GM13977 (cell line): ENCODE measurements at regions not wholly inside any gene's neighbourhood (a gene's known extent, or its start where the extent isn't known, plus 50 kb on each side); places are given as distances from the start of the nearest gene placed in this dataset.

Source experiments
- DNase-seq: peaks from one replicate; pipeline ENCODE4 v3.0.0; 2012; ENCODE audit warnings: low spot score
- in situ Hi-C: fragments of 300-500 bp; cut with MboI; formaldehyde crosslinking; loops from one replicate; pipeline ENCODE4 v1.12.0; 2022; ENCODE audit warnings: low sequenced_read_pairs, low pct_unique_long_range_greater_than_20kb, mixed read lengths, inconsistent platforms; ENCODE audit not compliant: unreplicated experiment
- TF ChIP-seq, protein P1 (sequence below): IDR thresholded peaks from 2 replicates; pipeline ENCODE4 v1.5.1; 2012; ENCODE audit warnings: mild to moderate bottlenecking, control low read depth; ENCODE audit not compliant: insufficient read depth; ENCODE audit errors: extremely low read depth, missing control alignments

GRCh38 chr5:19196631-19197030, 791.4 kb downstream of the CDH18 start:
- DNase-seq, result no peak
- in situ Hi-C loops, result no loop called here
- TF ChIP-seq, protein P1, sequence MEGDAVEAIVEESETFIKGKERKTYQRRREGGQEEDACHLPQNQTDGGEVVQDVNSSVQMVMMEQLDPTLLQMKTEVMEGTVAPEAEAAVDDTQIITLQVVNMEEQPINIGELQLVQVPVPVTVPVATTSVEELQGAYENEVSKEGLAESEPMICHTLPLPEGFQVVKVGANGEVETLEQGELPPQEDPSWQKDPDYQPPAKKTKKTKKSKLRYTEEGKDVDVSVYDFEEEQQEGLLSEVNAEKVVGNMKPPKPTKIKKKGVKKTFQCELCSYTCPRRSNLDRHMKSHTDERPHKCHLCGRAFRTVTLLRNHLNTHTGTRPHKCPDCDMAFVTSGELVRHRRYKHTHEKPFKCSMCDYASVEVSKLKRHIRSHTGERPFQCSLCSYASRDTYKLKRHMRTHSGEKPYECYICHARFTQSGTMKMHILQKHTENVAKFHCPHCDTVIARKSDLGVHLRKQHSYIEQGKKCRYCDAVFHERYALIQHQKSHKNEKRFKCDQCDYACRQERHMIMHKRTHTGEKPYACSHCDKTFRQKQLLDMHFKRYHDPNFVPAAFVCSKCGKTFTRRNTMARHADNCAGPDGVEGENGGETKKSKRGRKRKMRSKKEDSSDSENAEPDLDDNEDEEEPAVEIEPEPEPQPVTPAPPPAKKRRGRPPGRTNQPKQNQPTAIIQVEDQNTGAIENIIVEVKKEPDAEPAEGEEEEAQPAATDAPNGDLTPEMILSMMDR, result no peak

- DNase-seq, result no peak
- in situ Hi-C loops, result no loop called here
These were observed 787.7 kb downstream of the CDH18 start for GRCh38 chr5:19200251-19200650.

GRCh38 chr5:19208397-19208796, 779.6 kb downstream of the CDH18 start:
- in situ Hi-C loops, result no loop called here
- TF ChIP-seq, protein P1, result no peak
- DNase-seq, result no peak

More at GRCh38 chr5:19200251-19200650, 787.7 kb downstream of the CDH18 start:
- TF ChIP-seq, protein P1, result no peak

GRCh38 chr5:19210886-19211285, 777.1 kb downstream of the CDH18 start:
- DNase-seq, result no peak
- TF ChIP-seq, protein P1, result no peak
- in situ Hi-C loops, result no loop called here

GRCh38 chr5:19229179-19229835, 758.7 kb downstream of the CDH18 start:
- in situ Hi-C loops, result no loop called here
- TF ChIP-seq, protein P1, result no peak
- DNase-seq, result no peak

GRCh38 chr5:19233573-19233972, 754.4 kb downstream of the CDH18 start:
- no peak for DNase-seq
- TF ChIP-seq, protein P1, result no peak
- in situ Hi-C loops, result no loop called here

- TF ChIP-seq, protein P1, result no peak
- no peak for DNase-seq
- in situ Hi-C loops, result no loop called here
These were observed 752.9 kb downstream of the CDH18 start for GRCh38 chr5:19235101-19235584.
